ENCODE measurements at regions not wholly inside any gene's neighbourhood (a gene's known extent, or its start where the extent isn't known, plus 50 kb on each side); places are given as distances from the start of the nearest gene placed in this dataset.

DNA sequence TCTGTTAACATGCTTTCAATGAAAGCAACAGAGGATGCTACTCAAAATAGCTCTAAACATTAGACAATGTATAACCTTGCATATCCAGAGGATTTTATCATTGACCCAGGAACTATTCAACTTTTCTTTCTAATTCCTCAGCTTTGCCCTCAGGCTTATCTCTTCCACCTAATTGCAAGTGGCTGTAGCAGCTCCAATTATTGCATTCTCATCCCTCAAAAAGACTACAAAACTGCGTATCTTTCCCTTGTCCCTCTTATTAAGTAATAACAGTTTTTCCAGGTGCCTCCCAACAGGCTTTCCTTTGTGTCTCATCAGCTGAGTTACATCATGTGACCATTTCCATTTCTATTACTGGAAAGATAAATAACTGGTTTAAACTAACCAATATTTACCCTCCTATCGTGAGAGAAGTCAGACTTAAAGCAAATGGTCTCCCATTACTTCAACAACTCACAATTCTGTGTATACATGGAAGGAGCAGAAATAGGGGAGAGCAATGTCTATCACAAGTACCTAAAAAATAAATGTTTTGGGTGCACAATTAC lies 78.0 kb upstream of the MBNL1 start:
- Histone ChIP-seq H3K9me3 (ENCODE audit: control insufficient read depth, low read depth, low read length) (no peaks in the 10 kb centered on the region), H3K9ac (ENCODE audit: extremely low read depth, insufficient read length, low read length) (no peak overlapping the region), H3T11ph (ENCODE audit: low read length) (no peak overlapping the region), H2BK12ac (ENCODE audit: insufficient read length, low read depth, low read length) (no peak overlapping the region), H3K56ac (ENCODE audit: insufficient read length, low read depth, low read length) (no peak overlapping the region), H2AFZ (ENCODE audit: low read length) (no peak overlapping the region), H3K23me2 (ENCODE audit: insufficient read length, low read depth, low read length, poor library complexity, severe bottlenecking) (no peaks in the 10 kb centered on the region), H4K8ac (replicated peaks; ENCODE audit: insufficient read length, low read depth, low read length) (no peak overlapping the region), H3K4me1 (ENCODE audit: insufficient read depth, low read length) (no peaks in the 10 kb centered on the region), H2BK120ac (ENCODE audit: low read depth, low read length, poor library complexity, severe bottlenecking) (no peak overlapping the region), H3K4me2 (ENCODE audit: insufficient read depth, insufficient read length, low read length) (no peak overlapping the region), H3K27me3 (ENCODE audit: insufficient read depth, low read length) (no peaks in the 10 kb centered on the region), H4K91ac (ENCODE audit: insufficient read length, low read depth, low read length) (no peak overlapping the region), H4K5ac (ENCODE audit: insufficient read length, low read depth, low read length) (no peak overlapping the region), H2BK20ac (ENCODE audit: low read depth, low read length, poor library complexity, severe bottlenecking) (no peak overlapping the region), H3K4ac (ENCODE audit: low read depth, low read length) (no peak overlapping the region), H3K14ac (ENCODE audit: insufficient read depth, low read length) (no peak overlapping the region), H2BK15ac (ENCODE audit: low read depth, low read length) (no peak overlapping the region), H3K79me2 (ENCODE audit: insufficient read depth, low read length) (no peaks in the 10 kb centered on the region), H4K20me1 (ENCODE audit: control insufficient read depth, insufficient read depth, insufficient read length) (no peaks in the 10 kb centered on the region), H2BK5ac (ENCODE audit: insufficient read length, low read length) (no peak overlapping the region), H3K27ac (ENCODE audit: insufficient read length, low read depth, low read length) (no peak overlapping the region), H3K79me1 (ENCODE audit: insufficient read depth, low read depth, low read length, poor library complexity, severe bottlenecking) (no peaks in the 10 kb centered on the region), H3K18ac (ENCODE audit: insufficient read length, low read depth, low read length) (no peak overlapping the region), H2AK5ac (ENCODE audit: insufficient read length, low read length) (no peak overlapping the region), H3K23ac (ENCODE audit: insufficient read length, low read depth, low read length) (no peak overlapping the region)
- no CpG with 5 or more reads among the region's 2 CpGs for WGBS (ENCODE audit: extremely low coverage, insufficient read length, low lambda C conversion rate)
- no peak overlapping the region for H3K27ac Mint-ChIP-seq
- H3K4me3 Mint-ChIP-seq: no peak overlapping the region
- no peaks in the 10 kb centered on the region for H3K4me1 Mint-ChIP-seq
- H3K27me3 Mint-ChIP-seq (ENCODE audit: low read depth): no peaks in the 10 kb centered on the region
- H3K9me3 Mint-ChIP-seq: no peaks in the 10 kb centered on the region
- H3K36me3 Mint-ChIP-seq (ENCODE audit: insufficient read depth in 1 of 3, low read depth in 3 of 3): no peaks in the 10 kb centered on the region
- no peak for DNase-seq
- TF ChIP-seq, protein P1, sequence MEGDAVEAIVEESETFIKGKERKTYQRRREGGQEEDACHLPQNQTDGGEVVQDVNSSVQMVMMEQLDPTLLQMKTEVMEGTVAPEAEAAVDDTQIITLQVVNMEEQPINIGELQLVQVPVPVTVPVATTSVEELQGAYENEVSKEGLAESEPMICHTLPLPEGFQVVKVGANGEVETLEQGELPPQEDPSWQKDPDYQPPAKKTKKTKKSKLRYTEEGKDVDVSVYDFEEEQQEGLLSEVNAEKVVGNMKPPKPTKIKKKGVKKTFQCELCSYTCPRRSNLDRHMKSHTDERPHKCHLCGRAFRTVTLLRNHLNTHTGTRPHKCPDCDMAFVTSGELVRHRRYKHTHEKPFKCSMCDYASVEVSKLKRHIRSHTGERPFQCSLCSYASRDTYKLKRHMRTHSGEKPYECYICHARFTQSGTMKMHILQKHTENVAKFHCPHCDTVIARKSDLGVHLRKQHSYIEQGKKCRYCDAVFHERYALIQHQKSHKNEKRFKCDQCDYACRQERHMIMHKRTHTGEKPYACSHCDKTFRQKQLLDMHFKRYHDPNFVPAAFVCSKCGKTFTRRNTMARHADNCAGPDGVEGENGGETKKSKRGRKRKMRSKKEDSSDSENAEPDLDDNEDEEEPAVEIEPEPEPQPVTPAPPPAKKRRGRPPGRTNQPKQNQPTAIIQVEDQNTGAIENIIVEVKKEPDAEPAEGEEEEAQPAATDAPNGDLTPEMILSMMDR (conservative IDR thresholded peaks at IDR 0.05): no peak

All from H9 (cell line).